GM21619 (cell line): ENCODE measurements at regions not wholly inside any gene's neighbourhood (a gene's known extent, or its start where the extent isn't known, plus 50 kb on each side); places are given as distances from the start of the nearest gene placed in this dataset.

ENCODE experiments used
- ATAC-seq: cut with Tn5 transposase; IDR thresholded peaks from one replicate; pipeline ENCODE4 v1.9.1; 2021; ENCODE audit not compliant: unreplicated experiment

DNA sequence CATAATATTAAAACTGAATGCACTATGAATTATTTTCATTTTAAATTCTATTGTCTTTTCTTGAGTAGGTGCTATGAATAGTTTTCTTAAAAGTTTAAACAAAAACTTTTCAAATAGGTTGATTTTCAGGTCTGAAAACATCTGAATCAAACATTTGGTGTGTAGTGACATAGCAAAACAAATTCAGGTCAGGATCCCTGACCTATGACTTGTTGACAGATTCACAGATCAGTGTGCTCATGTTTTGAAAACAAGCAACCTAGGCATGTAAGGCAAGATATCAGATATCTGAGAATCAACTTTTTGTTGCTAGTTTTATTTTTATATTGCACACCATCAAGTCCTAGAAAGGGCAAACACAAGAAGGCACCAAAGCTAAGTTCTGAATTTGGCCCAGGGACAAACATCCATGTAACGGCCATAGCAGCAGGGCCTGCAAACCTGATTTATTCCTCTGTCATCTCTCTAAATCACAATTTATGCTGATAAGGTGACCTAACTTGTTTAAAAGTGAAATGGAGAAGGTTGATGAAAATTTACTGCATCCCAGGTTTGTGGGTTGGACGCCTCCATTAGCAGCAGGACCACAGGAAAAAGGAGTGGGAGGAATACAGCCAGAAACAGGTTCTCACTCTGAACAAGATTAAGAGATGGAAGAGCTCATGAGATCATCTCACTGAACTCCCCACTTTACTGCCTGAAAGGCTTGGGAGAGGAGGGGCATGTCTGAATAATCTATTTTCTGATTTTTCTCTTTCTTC is 337.7 kb downstream of the KCNRG start:
- ATAC-seq: no peak

DNA sequence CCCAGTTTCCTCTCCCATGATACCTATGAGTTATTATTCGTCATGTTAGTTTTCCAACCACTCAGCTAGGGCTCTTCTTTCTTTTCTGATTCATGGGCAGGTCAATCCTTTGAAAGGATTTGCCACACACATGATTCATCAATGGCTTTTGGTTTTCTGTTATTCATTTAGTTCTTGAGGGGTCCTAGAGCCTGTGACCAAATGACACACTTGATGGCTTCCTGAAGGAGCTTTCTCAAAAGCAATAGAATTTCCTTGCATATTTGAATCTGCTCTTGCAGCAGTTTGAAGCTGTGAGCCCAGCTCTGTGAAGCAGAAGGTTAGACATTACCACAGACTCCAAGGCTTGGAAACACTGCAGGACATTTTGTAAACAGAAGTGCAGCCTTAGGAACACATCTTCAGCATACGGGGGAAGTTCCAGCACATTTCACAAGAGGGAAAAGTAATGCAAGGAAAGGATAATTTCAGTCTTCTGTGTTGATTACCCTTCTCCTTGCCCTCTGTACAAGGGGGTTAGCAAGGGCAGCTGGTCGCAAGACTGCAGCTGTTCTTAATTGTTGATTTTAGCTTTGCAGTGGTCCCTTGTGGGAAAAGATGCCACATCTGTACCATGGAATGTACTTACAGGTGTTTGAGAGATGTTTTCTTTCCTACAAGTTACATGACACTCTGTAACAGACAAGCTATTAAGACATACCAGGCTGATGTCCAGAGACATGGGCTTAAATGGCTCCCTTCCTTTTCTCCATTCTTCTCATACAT is 338.6 kb downstream of the KCNRG start:
- no peak for ATAC-seq

DNA sequence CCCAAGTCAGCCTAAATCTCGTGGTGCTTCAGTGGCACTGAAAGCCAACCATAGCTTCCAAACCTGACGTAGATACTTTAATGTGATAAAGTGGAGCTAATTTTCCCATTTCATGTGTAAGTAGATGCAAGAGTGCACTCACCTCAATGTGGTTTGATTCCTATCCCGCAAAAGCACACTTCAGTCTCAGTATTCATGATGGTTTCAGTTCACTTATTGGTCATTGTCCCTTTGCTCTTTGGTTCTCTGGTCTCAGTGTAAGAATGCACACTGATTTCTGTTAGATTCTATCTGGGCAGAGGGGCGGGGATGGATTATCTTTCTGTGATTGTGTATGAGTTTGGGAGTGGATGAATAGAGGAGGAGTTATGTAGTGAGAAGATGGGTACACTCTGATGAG is 340.6 kb downstream of the KCNRG start:
- ATAC-seq: no peak

DNA sequence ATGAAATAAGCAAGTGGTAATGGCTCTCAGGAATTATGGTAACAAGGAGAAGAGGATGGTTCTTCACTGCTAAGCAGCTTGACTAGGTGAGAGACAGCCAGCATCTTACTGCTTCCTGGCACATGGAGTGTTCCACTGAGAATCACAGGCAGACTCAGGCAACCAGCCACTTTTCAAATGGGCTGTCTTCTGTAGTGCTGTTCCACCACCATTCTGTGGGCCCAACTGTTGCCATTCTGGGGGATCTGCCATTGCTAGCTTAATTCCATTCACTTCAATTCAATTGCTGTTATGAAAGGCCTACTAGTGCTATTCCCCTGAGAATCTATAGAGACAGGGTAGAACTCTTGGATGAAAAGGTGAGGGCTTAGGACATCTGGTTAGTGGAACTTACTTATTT is 341.9 kb downstream of the KCNRG start:
- no peak for ATAC-seq

DNA sequence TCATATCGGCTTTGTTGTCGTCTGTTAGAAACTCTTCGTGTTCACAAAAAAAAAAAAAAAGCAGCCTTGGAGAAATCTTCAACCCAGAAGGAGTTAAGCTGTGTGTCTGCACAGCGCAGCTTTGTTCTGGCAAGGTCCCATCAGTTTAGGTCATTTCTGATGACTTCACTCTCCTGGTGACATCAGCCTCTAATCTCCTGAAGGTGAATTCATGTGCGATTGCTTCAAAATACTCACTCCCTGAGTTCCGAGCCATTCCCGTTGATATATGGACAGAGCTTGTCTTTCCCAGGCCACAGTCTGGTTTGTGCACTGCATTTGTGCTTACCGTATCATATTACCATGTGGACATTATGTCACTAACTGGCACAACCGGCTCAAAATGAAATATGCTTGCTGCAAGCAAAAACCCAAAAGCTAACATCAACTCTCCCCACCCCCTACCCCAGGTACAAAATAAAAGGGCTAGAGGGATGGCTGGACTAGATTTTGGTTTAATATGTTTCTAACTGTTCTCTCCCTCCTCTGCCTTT is 342.4 kb downstream of the KCNRG start:
- ATAC-seq: no peak

DNA sequence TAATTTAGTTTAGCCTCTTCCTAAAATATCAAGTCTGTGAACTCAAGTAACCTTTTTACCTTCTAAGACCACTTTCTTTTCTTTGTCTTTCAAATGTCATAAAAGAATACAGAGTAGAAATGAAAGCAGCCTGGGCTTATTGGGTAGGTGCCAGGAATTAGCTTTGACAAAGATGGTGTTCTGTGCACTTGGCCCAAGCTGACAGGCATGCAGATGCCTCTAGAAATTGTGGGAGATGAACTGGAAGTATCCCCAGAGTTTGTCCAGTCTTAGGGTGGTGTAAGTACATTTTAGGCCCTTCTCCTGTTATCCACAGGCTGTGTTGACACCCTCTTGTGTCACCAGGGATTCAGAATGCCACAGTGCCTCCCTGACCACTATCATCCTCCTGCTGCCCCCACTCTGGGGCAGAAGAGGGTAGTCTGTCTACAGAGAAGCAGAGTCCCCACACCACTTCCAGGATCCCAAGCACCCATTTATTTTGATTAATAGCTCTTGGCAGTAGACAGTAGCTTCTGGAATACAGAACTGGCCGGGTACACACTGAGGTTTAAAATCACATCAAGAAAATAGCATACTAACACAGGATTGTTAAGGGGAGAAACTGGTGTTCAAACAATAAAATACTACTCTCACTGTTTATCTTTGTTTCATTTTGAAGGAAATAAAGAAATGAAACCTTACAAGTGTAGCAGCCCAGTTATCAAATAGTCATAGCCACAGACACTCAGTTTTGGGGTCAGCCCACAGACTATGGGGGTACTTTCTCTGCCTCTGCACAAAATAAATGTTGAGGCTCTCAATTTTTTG is 343.2 kb downstream of the KCNRG start:
- ATAC-seq: no peak

GRCh38 chr13:50359041-50359367 is 343.8 kb downstream of the KCNRG start:
- ATAC-seq: no peak

GRCh38 chr13:50359779-50360178 is 344.5 kb downstream of the KCNRG start:
- no peak for ATAC-seq

GRCh38 chr13:50360637-50361036 is 345.4 kb downstream of the KCNRG start:
- no peak for ATAC-seq

- ATAC-seq: no peak
Observed at GRCh38 chr13:50361282-50361681, 346.0 kb downstream of the KCNRG start.

DNA sequence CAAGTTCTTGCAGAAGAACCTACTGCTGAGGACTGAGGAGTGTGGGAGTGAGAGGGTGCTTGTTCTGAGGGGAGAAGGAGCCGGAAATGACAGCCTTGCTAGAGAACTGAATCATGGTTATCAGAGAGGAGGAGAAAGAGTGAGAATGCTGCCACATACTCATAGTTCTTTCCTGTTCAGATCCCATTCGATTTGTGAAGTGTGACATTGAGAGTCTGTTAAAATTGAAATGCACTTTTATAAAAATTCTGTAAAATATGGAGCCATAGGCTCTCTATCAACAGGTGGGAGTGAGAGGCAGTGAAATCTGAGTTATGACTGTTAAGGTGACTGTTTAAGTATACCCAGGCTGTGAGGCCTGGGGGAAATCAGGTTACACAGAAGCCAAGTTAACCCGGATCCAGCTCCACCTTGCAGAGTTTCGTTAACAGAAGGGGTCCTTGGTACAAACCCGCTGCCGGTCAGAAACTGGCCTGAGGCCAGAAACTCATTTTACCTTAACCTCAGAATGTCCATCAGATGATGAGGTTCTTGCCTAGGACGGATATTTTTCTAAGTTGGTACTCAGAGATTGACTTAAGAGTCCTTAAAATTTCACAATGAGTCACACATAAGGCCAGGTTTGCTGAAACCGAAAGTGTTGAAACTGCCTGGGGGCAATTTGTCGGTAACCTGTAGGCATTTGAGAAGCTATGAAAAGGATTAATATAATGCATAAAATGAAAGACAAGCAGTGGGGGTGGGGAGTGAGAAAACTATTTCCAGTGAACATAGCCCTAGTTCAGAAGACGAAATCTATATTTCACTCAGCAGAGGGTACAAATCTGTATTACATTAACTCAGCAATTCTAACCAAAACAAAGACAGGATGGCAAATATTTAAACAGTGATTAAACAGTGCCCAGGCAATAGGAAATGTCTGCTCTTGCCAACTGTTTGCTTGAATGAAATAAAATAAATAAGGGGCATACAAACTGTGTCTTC is 350.5 kb downstream of the KCNRG start:
- ATAC-seq: peak; percentile 57

DNA sequence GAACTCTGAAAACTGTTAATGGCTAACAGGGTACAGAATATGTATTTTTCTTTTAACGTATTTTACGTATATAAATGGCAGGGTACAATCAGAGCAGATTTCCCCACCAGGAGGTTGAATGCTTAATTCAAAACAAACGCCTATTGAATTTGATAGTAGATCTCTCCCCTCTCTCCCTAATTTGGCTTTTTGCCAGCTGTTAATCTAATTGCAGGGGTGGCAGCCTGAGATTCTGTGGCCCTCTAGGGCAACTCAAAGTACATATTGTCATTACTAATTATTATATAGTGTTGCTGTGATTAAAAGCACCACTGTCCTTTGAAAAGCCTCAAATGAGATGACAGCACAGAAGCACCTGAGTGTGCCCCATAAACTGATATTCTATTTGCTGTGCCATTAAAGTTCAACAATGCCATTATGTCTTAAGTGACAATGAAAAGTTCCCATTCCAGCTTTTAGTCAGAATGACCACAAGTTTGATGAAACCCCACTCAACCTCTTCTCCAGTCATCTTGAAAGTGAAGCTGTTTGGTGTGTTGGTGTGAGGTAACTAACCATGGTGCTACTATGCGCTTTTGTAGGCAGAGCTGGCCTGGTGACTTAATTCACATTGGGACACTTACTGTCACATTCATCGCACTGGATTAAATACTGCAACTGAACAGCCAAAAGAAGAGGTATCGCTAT is 351.4 kb downstream of the KCNRG start:
- peak; percentile 54 for ATAC-seq

- ATAC-seq: no peak
Observed at GRCh38 chr13:50369646-50370045, 354.4 kb downstream of the KCNRG start.

DNA sequence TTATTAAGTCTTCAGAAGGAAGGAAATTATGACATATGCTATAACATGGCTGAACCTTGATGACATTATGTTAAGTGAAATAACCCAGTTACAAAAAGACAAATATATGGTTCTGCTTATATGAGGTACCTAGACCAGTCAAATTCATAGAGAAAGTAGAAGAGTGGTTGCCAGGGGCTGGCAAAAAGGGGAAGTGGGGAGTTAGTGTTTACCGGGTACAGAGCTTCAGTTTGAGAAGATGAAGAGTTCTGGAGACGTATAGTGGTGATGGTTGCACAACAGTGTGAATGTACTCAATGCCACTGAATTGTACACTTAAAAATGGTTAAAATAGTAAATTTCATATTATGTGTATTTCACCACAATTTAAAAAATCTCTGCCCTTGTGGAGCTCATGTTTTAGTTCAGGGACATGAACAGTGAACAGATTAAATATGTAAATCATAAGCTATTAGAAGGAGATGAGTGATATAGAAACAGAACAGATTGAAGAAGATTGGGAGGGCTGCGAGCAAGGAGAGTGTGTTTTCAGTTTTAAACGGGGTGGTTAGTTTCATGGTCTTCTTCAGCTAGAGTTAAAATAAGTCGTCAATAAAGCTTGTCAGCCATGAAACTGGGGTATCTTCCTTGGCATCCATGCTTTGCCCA is 355.2 kb downstream of the KCNRG start:
- ATAC-seq: peak; percentile 43

DNA sequence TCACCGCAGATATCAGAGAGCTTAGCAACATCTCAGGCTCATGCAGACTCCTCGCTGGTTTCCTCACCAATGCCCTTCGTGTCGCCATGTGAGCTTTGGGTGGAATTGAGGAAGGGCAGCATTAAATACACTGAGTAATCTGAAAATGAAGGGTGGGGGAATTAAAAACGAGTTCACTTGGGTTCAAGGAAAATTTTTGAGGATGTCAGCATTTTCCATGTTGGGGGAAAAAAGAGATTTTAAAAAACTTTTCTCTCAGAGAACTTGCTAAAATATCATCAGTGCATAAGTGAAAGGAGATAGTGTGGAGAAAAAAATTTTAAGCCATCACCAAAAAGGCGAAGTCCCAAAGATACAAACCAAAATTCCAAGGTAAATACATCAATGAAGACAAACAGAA is 359.3 kb downstream of the KCNRG start:
- no peak for ATAC-seq

GRCh38 chr13:50375792-50376191 is 360.5 kb downstream of the KCNRG start:
- ATAC-seq: no peak

- ATAC-seq: no peak
Observed at GRCh38 chr13:50376895-50377575, 361.8 kb downstream of the KCNRG start.

DNA sequence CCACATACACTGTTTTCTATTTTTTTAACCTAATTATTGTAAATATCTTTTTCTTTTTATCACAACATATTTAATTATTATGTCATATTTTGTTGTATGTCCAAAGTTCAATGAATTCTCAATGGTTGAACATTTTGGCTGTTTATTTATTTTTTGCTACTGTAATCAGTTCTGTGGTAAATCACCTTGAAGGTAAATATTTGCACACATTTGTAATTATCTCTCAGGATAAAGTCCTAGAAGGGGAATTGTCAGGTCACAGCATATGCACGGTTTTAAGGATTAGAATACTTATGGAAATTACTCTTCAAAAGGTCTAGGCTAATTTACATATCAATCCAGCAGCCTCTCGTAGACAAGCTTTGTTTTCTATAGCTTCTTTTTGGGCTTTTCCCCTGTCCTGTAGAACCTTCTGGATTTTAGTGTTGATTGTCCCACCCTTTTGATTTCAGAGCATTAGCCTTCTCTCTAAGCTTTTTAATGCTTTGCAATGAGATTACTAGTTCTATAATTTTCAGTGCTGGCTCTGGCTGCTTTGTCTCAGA is 362.6 kb downstream of the KCNRG start:
- no peak for ATAC-seq
